DMS153 treated with DMSO at 0.1 percent for 48 hours (cell line): ENCODE measurements at regions not wholly inside any gene's neighbourhood (a gene's known extent, or its start where the extent isn't known, plus 50 kb on each side); places are given as distances from the start of the nearest gene placed in this dataset.

Experiments
- DNase-seq: peaks from one replicate; lab custom pipeline; 2025; ENCODE audit not compliant: unreplicated experiment; lab: John Stamatoyannopoulos, UW

GRCh38 chr13:30128095-30128494, 179.3 kb downstream of the KATNAL1 start:
- no peak for DNase-seq

DNA sequence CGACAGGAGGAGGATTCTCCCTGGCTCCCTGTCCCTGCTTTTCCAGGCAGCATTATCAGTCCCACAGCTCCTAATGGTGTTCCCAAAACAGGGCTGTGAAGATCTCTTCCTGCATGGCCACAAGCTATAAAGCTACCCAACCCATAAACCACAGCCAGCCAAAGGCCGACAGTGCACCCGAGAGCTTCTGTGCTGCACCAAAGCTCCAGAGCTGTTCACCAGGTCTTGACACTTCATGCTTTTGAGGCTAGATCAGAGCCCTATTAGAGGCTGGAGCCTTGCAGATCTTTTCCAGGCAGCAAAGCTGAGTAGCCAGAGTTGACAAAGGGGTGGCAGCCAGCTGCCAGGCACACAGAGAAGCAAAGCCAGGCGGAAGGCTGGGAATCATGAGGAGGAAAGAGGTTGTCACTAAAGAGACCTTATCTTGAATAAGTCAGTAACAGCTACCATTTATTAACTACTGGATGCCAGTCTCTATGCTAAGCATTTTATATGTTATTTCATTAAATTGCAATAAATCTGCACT, 180.4 kb downstream of the KATNAL1 start:
- no peak for DNase-seq

- peak; percentile 36 for DNase-seq
Measured at GRCh38 chr13:30125422-30126073, 181.8 kb downstream of the KATNAL1 start.

DNA sequence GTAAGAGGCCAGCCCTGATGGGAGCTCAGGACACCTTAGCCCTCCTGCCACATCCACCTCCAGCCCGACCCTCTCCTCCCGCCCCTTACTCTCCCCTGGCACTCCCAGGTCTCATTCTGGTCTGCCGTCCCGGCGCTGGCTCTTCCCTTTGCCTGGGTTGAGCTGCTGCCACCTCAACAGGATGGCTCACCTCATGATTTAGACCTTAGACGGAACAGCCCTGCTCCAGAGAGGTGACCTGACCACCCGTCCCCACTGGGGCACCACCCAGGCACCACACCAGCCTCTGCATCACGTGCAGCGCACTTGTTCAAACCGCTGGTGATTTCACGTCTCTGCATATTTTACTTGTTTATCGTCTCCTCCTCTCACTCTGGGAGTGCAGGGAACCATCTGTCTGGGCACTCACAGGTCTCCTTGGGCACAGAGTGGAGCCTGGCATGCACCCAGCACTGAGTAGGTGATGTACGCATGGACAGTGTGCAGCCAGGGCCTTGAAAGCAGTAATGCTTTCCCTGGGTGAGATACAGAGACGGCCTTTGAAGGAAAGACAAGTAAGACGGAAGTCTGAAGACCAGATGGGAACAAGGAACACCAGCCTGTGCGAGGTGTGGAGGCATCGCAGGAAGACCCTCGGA, 183.1 kb downstream of the KATNAL1 start:
- no peak for DNase-seq

- no peak for DNase-seq
Measured at GRCh38 chr13:30123575-30123974, 183.8 kb downstream of the KATNAL1 start.

DNA sequence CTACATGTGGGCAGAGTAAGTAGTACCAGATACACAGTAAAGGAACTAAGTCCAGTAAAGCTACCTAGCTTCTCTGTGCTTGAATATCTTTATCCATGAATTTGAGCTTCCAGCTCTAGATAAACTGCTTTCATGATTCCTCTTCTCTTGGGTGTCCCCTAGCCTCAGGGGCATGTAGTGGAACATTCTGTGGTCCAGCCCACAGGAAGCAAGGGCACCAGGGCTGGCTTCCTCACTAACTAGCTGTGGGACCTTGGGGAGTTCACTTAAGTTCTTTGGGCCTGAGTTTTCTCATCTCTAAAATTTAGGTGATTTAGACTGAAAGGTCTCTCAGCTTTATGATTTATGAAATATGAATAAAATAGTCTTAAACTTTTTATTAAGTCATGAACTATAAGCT, 185.7 kb downstream of the KATNAL1 start:
- no peak for DNase-seq

GRCh38 chr13:30121244-30121643, 186.1 kb downstream of the KATNAL1 start:
- no peak for DNase-seq

DNA sequence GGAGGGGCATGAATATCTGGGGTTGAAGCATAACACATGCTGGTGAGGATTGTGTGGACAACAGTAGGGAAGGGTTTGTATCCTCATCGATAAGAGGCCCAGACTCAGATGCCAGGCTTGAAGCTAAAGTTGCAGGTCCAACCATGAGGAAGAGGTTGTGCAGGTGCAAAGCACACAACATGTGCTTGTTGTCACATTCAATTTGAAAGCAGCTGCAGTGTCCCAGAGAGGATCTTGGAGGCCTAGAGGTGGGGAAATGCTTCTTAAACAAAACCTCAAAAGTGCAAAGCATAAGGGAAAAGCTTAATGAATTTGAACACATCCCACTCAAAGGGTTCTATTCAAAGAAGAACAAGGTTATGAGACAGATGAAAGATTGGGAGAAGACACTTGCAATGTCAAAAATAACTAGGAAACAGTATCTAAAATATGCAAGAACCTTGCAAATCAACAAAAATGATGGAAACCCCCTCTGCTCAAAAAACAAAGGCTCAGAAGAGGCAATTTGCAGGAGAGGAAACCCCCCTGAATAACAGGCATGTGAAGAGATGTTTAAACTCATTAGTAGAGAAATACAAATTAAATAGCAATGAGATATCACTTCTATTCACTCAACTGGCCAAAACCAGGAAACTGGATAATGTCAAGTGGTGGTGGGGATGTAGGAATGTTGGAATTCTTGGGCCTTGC, 187.1 kb downstream of the KATNAL1 start:
- DNase-seq: no peak

DNA sequence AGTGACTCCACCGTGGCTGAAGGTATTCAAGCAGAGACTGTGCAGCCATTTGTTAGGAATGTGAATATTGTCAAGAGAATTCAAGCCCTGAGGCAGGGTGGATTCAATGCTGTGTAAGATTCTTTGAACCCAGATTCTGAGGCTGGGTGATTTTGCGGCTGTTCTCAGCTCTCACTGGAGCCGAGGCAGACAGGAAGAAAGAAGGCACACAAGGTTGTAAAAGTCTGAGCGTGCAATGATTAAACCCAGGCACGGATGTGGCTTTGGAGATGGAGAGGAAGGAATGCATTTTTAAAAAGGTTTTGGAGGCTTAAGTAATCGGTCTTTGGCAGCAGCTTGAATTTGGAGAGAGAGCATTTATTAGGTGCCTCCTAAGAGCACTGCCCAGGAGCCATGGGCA, 187.9 kb downstream of the KATNAL1 start:
- no peak for DNase-seq

GRCh38 chr13:30116379-30116778, 191.0 kb downstream of the KATNAL1 start:
- DNase-seq: no peak

- no peak for DNase-seq
Measured at GRCh38 chr13:30115257-30115600, 192.1 kb downstream of the KATNAL1 start.

- peak; percentile 81 for DNase-seq
Measured at GRCh38 chr13:30114571-30115256, 192.6 kb downstream of the KATNAL1 start.

- no peak for DNase-seq
Measured at GRCh38 chr13:30113983-30114570, 193.3 kb downstream of the KATNAL1 start.

GRCh38 chr13:30113551-30113950, 193.8 kb downstream of the KATNAL1 start:
- no peak for DNase-seq

GRCh38 chr13:30112602-30113435, 194.5 kb downstream of the KATNAL1 start:
- DNase-seq: peak; percentile 81

- DNase-seq: no peak
Measured at GRCh38 chr13:30111810-30112209, 195.5 kb downstream of the KATNAL1 start.

DNA sequence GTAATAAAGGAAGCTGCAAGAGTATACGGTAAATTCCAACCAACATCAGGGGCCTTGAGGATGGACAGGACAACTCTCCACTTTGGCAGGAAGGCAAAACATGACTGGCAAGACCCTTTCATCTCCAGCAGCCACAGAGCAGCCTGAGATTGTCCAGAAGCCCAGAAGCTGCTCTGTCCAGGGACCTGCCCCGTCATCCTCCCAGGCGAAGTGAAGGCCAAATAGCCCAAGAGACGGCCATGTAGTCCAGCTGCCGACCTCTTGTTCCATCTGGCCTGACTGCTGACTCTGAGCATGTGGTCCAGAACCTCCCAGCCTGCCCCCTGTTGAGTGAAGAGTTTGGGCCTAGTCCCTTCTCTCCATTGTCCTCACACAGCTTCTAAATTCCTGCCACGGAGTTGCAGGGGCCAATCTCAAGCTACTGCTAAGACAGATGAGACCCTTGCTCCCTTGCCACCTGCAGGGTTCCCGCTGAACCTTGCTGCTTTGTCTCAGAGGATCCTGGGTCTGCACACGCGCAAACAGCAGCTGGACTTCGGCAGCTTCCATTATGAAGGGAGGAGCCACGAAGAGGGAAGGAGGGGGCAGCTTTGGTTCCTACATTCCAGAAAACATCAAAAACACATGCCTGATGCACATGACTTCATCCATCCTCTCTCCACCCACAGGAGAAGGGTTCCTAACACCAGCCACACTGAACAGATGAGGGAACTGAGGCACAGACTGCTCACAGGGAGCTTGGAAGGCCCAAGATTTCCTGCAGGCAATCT, 196.9 kb downstream of the KATNAL1 start:
- DNase-seq: no peak

GRCh38 chr13:30109471-30110135, 197.7 kb downstream of the KATNAL1 start:
- no peak for DNase-seq

- DNase-seq: peak; percentile 84
Measured at GRCh38 chr13:30108913-30109237, 198.5 kb downstream of the KATNAL1 start.
